SK-N-MC (cell line): ENCODE measurements at regions not wholly inside any gene's neighbourhood (a gene's known extent, or its start where the extent isn't known, plus 50 kb on each side); places are given as distances from the start of the nearest gene placed in this dataset.

Experiments
- EZH2 ChIP-seq: fragments of 200-600 bp; sonication (generic); IDR thresholded peaks from one replicate; pipeline ENCODE4 v1.6.1; 2017; ENCODE audit warnings: antibody characterized with exemption
- FOXP2 ChIP-seq: optimal IDR thresholded peaks from 2 replicates; pipeline ENCODE3; 2011; ENCODE audit warnings: mild to moderate bottlenecking, moderate library complexity; ENCODE audit not compliant: insufficient read depth; ENCODE audit errors: extremely low read length, control extremely low read depth
- POLR2AphosphoS5 ChIP-seq: IDR thresholded peaks from 2 replicates; pipeline ENCODE4 v1.6.1; 2012; ENCODE audit warnings: mild to moderate bottlenecking, low read depth, low read length, borderline replicate concordance

DNA sequence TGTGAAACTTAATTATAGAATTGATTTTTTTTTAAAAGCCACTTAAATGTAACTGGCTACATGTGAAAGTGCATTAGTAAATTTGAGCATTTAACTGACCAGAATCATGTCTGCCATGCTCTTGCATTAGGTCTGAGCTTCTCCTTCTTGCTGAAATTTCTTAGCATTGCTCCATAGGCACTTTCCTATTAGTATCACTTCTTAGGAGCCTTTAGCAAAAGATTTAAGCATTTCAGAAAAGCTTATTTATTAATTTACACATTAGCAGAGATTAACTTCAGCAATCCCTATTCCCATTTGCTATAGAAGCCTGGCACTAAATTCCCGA, 211.0 kb downstream of the SNX18 start:
- TF ChIP-seq EZH2 = no peak
- TF ChIP-seq POLR2AphosphoS5 = peak; percentile 8; the same call in 1 of the 2 replicates
- TF ChIP-seq FOXP2 = no peak
